ENCODE measurements at regions not wholly inside any gene's neighbourhood (a gene's known extent, or its start where the extent isn't known, plus 50 kb on each side); places are given as distances from the start of the nearest gene placed in this dataset.

GRCh38 chr9:107223381-107223780 lies 59.7 kb upstream of the RAD23B start:
- CTCF ChIA-PET, result no interaction called here
- no peak for DNase-seq (ENCODE audit: low spot score)
- TF ChIP-seq EZH2 (IDR thresholded peaks at IDR 0.05; ENCODE audit: borderline replicate concordance, low read depth, low read length, poor library complexity, severe bottlenecking) (no peak), CTCF (conservative IDR thresholded peaks at IDR 0.05; ENCODE audit: low read depth, low read length) (no peak)
- intact Hi-C loops (cut with micrococcal nuclease; ENCODE audit: unreplicated experiment), result no loop called here
- no peak overlapping the region for H3K4me3 ChIP-seq (ENCODE audit: low read depth, low read length, poor library complexity, severe bottlenecking)
- no peaks in the 10 kb centered on the region for H3K4me1 ChIP-seq (ENCODE audit: insufficient read depth, low read length, poor library complexity, severe bottlenecking)
- no peaks in the 10 kb centered on the region for H3K9me3 ChIP-seq (ENCODE audit: low read depth, low read length, poor library complexity, severe bottlenecking)
- no peaks in the 10 kb centered on the region for H3K27me3 ChIP-seq (replicated peaks; ENCODE audit: insufficient read depth, low read depth, low read length, poor library complexity)
- BruUV-seq (replicated peaks), result no TSS peak
- POLR2A ChIA-PET (ENCODE audit: low non-redundant PET), result no interaction called here
- no peaks in the 10 kb centered on the region for H3K36me3 ChIP-seq (ENCODE audit: insufficient read depth, low read length, poor library complexity, severe bottlenecking)
- H3K27ac ChIP-seq (ENCODE audit: low read depth, low read length, poor library complexity, severe bottlenecking), result no peak overlapping the region

GRCh38 chr9:107224252-107224651 lies 58.8 kb upstream of the RAD23B start:
- CTCF ChIA-PET, result no interaction called here

DNA sequence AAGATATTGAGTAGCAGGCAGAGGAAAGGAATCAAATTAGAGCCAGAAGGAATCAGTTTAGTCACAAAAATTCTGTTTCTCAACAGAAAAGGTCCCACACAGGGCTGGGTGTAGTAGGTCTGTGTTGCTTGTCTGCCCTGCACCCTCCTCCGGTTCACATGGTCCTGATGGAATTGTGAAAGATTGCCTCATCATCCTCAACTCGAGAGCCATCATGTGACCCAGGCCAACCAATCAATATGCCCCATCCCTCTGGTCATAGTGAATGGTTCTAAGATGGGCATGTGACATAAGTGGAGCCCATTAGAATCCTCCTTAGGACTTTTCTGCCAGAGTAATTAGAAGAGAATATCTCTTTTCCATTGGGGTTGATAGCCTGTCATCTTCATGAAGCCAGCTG lies 56.7 kb upstream of the RAD23B start:
- Histone ChIP-seq H3K27me3 (replicated peaks; ENCODE audit: insufficient read depth, low read depth, low read length, poor library complexity) (peaks cover 11% of the 10 kb centered on the region), H3K4me3 (ENCODE audit: low read depth, low read length, poor library complexity, severe bottlenecking) (no peak overlapping the region), H3K36me3 (ENCODE audit: insufficient read depth, low read length, poor library complexity, severe bottlenecking) (no peaks in the 10 kb centered on the region), H3K9me3 (ENCODE audit: low read depth, low read length, poor library complexity, severe bottlenecking) (no peaks in the 10 kb centered on the region), H3K27ac (ENCODE audit: low read depth, low read length, poor library complexity, severe bottlenecking) (no peak overlapping the region), H3K4me1 (ENCODE audit: insufficient read depth, low read length, poor library complexity, severe bottlenecking) (no peaks in the 10 kb centered on the region)
- intact Hi-C loops (cut with micrococcal nuclease; ENCODE audit: unreplicated experiment), result no loop called here
- TF ChIP-seq EZH2 (IDR thresholded peaks at IDR 0.05; ENCODE audit: borderline replicate concordance, low read depth, low read length, poor library complexity, severe bottlenecking) (no peak), CTCF (conservative IDR thresholded peaks at IDR 0.05; ENCODE audit: low read depth, low read length) (no peak)
- DNase-seq (ENCODE audit: low spot score), result no peak
- no TSS peak for BruUV-seq (replicated peaks)
- POLR2A ChIA-PET (ENCODE audit: low non-redundant PET), result no interaction called here
- CTCF ChIA-PET, result no interaction called here

More at GRCh38 chr9:107224252-107224651, 58.8 kb upstream of the RAD23B start:
- BruUV-seq (replicated peaks), result no TSS peak
- H3K4me3 ChIP-seq (ENCODE audit: low read depth, low read length, poor library complexity, severe bottlenecking), result no peak overlapping the region
- intact Hi-C loops (cut with micrococcal nuclease; ENCODE audit: unreplicated experiment), result no loop called here
- POLR2A ChIA-PET (ENCODE audit: low non-redundant PET), result no interaction called here
- no peak for DNase-seq (ENCODE audit: low spot score)
- H3K36me3 ChIP-seq (ENCODE audit: insufficient read depth, low read length, poor library complexity, severe bottlenecking), result no peaks in the 10 kb centered on the region
- TF ChIP-seq CTCF (conservative IDR thresholded peaks at IDR 0.05; ENCODE audit: low read depth, low read length), result no peak
- no peak for TF ChIP-seq EZH2 (IDR thresholded peaks at IDR 0.05; ENCODE audit: borderline replicate concordance, low read depth, low read length, poor library complexity, severe bottlenecking)
- no peak overlapping the region for H3K27ac ChIP-seq (ENCODE audit: low read depth, low read length, poor library complexity, severe bottlenecking)
- no peaks in the 10 kb centered on the region for H3K9me3 ChIP-seq (ENCODE audit: low read depth, low read length, poor library complexity, severe bottlenecking)
- no peaks in the 10 kb centered on the region for H3K4me1 ChIP-seq (ENCODE audit: insufficient read depth, low read length, poor library complexity, severe bottlenecking)
- peaks cover 4% of the 10 kb centered on the region for H3K27me3 ChIP-seq (replicated peaks; ENCODE audit: insufficient read depth, low read depth, low read length, poor library complexity)
